Endothelial cell of umbilical vein (primary cell): ENCODE measurements at regions not wholly inside any gene's neighbourhood (a gene's known extent, or its start where the extent isn't known, plus 50 kb on each side); places are given as distances from the start of the nearest gene placed in this dataset.

ENCODE experiments used
- BruUV-seq: library from RNA; stranded (reverse); fragments of 400-500 nt; replicated peaks from 2 replicates; lab custom pipeline; 2021; lab: Mats Ljungman, UMichigan
- CTCF ChIA-PET: fragments of 300-600, 350-600 bp; sonication (Branson Sonifier 250); formaldehyde crosslinking; loops from one replicate; lab custom pipeline; 2021; ENCODE audit warnings: antibody characterized with exemption, inconsistent platforms; lab: Charles Lee
- POLR2A ChIA-PET: fragments of 300-600, 350-600 bp; sonication (Branson Sonifier 250); formaldehyde crosslinking; loops from one replicate; lab custom pipeline; 2021; ENCODE audit warnings: antibody characterized with exemption, inconsistent platforms; lab: Charles Lee
- DNase-seq: peaks from one replicate; pipeline ENCODE4 v3.0.0-alpha.2; 2011; ENCODE audit warnings: low read depth, low spot score
- FAIRE-seq: peaks from 2 replicates; lab custom pipeline; 2011; peaks lifted over from hg19 to GRCh38; lab: Jason Lieb, UNC
- H2AFZ ChIP-seq: 2 replicates; pipeline ENCODE4 v1.6.0; 2012; ENCODE audit warnings: low read depth, low read length, control low read depth, inconsistent platforms
- H3K27ac ChIP-seq: 2 replicates; pipeline ENCODE4 v1.5.1; 2011; ENCODE audit warnings: low read depth, mild to moderate bottlenecking, control low read depth, low read length, moderate library complexity; ENCODE audit not compliant: insufficient read depth
- H3K27me3 ChIP-seq, 2 experiments: 2 replicates each; pipeline versions ENCODE4 v1.6.0 to v1.6.1; 2011; ENCODE audit warnings: low read length in 2 of 2, mixed read lengths in 1 of 2; ENCODE audit not compliant: control insufficient read depth in 2 of 2, insufficient read depth in 2 of 2
- H3K36me3 ChIP-seq, 2 experiments: 2 replicates in 1 of 2; 3 replicates in 1 of 2; pipeline ENCODE4 v1.5.1; 2011; ENCODE audit warnings: low read length in 2 of 2, mild to moderate bottlenecking in 1 of 2, moderate library complexity in 1 of 2; ENCODE audit not compliant: control insufficient read depth in 2 of 2, insufficient read depth in 2 of 2; ENCODE audit errors: extremely low read depth in 1 of 2
- H3K4me1 ChIP-seq: 3 replicates; pipeline ENCODE4 v1.5.1; 2011; ENCODE audit warnings: mild to moderate bottlenecking, low read length; ENCODE audit not compliant: control insufficient read depth, insufficient read depth; ENCODE audit errors: extremely low read depth
- H3K4me2 ChIP-seq: 2 replicates; pipeline ENCODE4 v1.6.1; 2011; ENCODE audit warnings: low read length, control low read depth, mixed read lengths; ENCODE audit not compliant: insufficient read depth
- H3K4me3 ChIP-seq, 3 experiments: fragments of 200-600 bp in 1 of 3; sonication (generic), shearing (Covaris generic) in 1 of 3; replicated peaks in 1 of 3; 2 replicates each; pipeline ENCODE4 v1.5.1; 2011 to 2016; ENCODE audit warnings: control low read depth in 3 of 3, low read length in 3 of 3, mild to moderate bottlenecking in 2 of 3, inconsistent platforms in 1 of 3, low read depth in 1 of 3, moderate library complexity in 1 of 3; ENCODE audit not compliant: insufficient read depth in 1 of 3
- H3K79me2 ChIP-seq: 2 replicates; pipeline ENCODE4 v1.6.0; 2012; ENCODE audit warnings: low read length, inconsistent platforms; ENCODE audit not compliant: control insufficient read depth, insufficient read depth
- H3K9ac ChIP-seq: replicated peaks from 2 replicates; pipeline ENCODE3; 2011; ENCODE audit warnings: low read length, control low read depth; ENCODE audit not compliant: insufficient read depth; ENCODE audit errors: extremely low read depth
- H3K9me1 ChIP-seq: replicated peaks from 3 replicates; pipeline ENCODE4 v1.6.0; 2011; ENCODE audit warnings: mild to moderate bottlenecking, low read length; ENCODE audit not compliant: control insufficient read depth, insufficient read depth; ENCODE audit errors: extremely low read depth
- H3K9me3 ChIP-seq: replicated peaks from 2 replicates; pipeline ENCODE4 v1.5.1; 2012; ENCODE audit warnings: low read length, inconsistent platforms; ENCODE audit not compliant: control insufficient read depth, insufficient read depth
- H4K20me1 ChIP-seq: replicated peaks from 2 replicates; pipeline ENCODE3; 2011; ENCODE audit warnings: mild to moderate bottlenecking, low read length; ENCODE audit not compliant: control insufficient read depth, insufficient read depth; ENCODE audit errors: extremely low read depth
- EZH2 ChIP-seq: IDR thresholded peaks from 2 replicates; pipeline ENCODE4 v1.6.1; 2012; ENCODE audit warnings: borderline replicate concordance, low read depth, mild to moderate bottlenecking, moderate library complexity, low read length, inconsistent platforms; ENCODE audit not compliant: severe bottlenecking
- FOS ChIP-seq: IDR thresholded peaks from 2 replicates; pipeline ENCODE4 v1.6.1; 2011; ENCODE audit warnings: mild to moderate bottlenecking, low read length, moderate library complexity, borderline replicate concordance; ENCODE audit not compliant: insufficient read depth
- GATA2 ChIP-seq: IDR thresholded peaks from 2 replicates; pipeline ENCODE4 v1.7.0; 2011; ENCODE audit warnings: low read depth, mild to moderate bottlenecking, moderate library complexity, mixed read lengths, low read length; ENCODE audit not compliant: insufficient read length, insufficient read depth
- JUN ChIP-seq: IDR thresholded peaks from 2 replicates; pipeline ENCODE4 v1.6.1; 2011; ENCODE audit warnings: borderline replicate concordance, low read depth; ENCODE audit not compliant: insufficient read length, insufficient read depth
- MYC ChIP-seq: IDR thresholded peaks from one replicate; pipeline ENCODE4 v1.6.1; 2011; ENCODE audit warnings: mild to moderate bottlenecking, low read depth, low read length
- POLR2AphosphoS5 ChIP-seq: IDR thresholded peaks from 2 replicates; pipeline ENCODE4 v1.6.1; 2012; ENCODE audit warnings: low read depth, mild to moderate bottlenecking, control low read depth, low read length, moderate library complexity; ENCODE audit not compliant: insufficient read depth
- dilution Hi-C: fragments of 300-500 bp; cut with MboI; formaldehyde crosslinking; loops from one replicate; pipeline ENCODE4 v1.15.0; 2019; ENCODE audit warnings: low sequenced_read_pairs; ENCODE audit not compliant: extremely low pct_ligation_motif_present
- intact Hi-C: fragments of 100-400 bp; cut with micrococcal nuclease; formaldehyde crosslinking; loops from one replicate; pipeline ENCODE4 v1.10.0; 2022
- TF ChIP-seq, protein P1 (sequence below), 2 donors: IDR thresholded peaks; 1 replicate in 1 of 2; 2 replicates in 1 of 2; pipeline ENCODE4 v1.5.1; 2011; ENCODE audit warnings: low read length in 2 of 2, mild to moderate bottlenecking in 2 of 2, moderate library complexity in 2 of 2, control low read depth in 1 of 2, inconsistent platforms in 1 of 2, low read depth in 1 of 2; ENCODE audit not compliant: insufficient read depth in 1 of 2; ENCODE audit errors: extremely low read depth in 1 of 2

- no peak overlapping the region for H3K4me3 ChIP-seq
- H3K79me2 ChIP-seq: no peaks in the 10 kb centered on the region
- dilution Hi-C loops (no loop called here), intact Hi-C loops (no loop called here)
- H3K9me3 ChIP-seq: no peaks in the 10 kb centered on the region
- H3K9me1 ChIP-seq: no peaks in the 10 kb centered on the region
- ChIA-PET POLR2A (no interaction called here), CTCF (interaction anchor here (0.5 to 1.9 kb wide), 2 partner anchors 24 to 388 kb away, joined by 3 to 4 read pairs; no protein-coding TSS in a partner anchor)
- H3K4me2 ChIP-seq: no peak overlapping the region
- BruUV-seq: no TSS peak
- no peaks in the 10 kb centered on the region for H3K4me1 ChIP-seq
- H3K27me3 ChIP-seq: peaks cover 1 to 3% of the 10 kb centered on the region in 2 experiments
- no peak overlapping the region for H2AFZ ChIP-seq
- no peak overlapping the region for H3K9ac ChIP-seq
- H3K36me3 ChIP-seq: no peaks in the 10 kb centered on the region
- no peak overlapping the region for H3K27ac ChIP-seq
- TF ChIP-seq POLR2AphosphoS5: no peak
- no peak for TF ChIP-seq FOS
- TF ChIP-seq GATA2: no peak
- no peak for TF ChIP-seq MYC
- no peak for TF ChIP-seq JUN
- TF ChIP-seq EZH2: no peak
- TF ChIP-seq, protein P1, sequence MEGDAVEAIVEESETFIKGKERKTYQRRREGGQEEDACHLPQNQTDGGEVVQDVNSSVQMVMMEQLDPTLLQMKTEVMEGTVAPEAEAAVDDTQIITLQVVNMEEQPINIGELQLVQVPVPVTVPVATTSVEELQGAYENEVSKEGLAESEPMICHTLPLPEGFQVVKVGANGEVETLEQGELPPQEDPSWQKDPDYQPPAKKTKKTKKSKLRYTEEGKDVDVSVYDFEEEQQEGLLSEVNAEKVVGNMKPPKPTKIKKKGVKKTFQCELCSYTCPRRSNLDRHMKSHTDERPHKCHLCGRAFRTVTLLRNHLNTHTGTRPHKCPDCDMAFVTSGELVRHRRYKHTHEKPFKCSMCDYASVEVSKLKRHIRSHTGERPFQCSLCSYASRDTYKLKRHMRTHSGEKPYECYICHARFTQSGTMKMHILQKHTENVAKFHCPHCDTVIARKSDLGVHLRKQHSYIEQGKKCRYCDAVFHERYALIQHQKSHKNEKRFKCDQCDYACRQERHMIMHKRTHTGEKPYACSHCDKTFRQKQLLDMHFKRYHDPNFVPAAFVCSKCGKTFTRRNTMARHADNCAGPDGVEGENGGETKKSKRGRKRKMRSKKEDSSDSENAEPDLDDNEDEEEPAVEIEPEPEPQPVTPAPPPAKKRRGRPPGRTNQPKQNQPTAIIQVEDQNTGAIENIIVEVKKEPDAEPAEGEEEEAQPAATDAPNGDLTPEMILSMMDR (IDR thresholded peaks at IDR 0.05; ENCODE audit: extremely low read depth in 1 of 2, insufficient read depth in 1 of 2, low read depth in 1 of 2, low read length in 2 of 2): no peak
- H4K20me1 ChIP-seq: no peaks in the 10 kb centered on the region
- DNase-seq (no peak), FAIRE-seq (no peak)
Observed at GRCh38 chr17:5699814-5700213, 115.5 kb upstream of the NLRP1 start.
